Smooth muscle cell (in vitro differentiated cells): ENCODE measurements at regions not wholly inside any gene's neighbourhood (a gene's known extent, or its start where the extent isn't known, plus 50 kb on each side); places are given as distances from the start of the nearest gene placed in this dataset. TPM values are rescaled to one million over a fixed set of nuclear protein-coding genes. Genes with fewer than 3 reads are reported as not detected.

ENCODE experiments used
- small RNA-seq: library from RNA; depleted of rRNA; stranded (forward); fragments of <200 nt; gene quantifications from one replicate; pipeline ENCODE3, GENCODE V24; 2014

Small RNAs in the stretch of these regions (small RNA-seq; reads per million reads assigned to genes)
- gene AL365265.1: not detected
